Endodermal cell (in vitro differentiated cells): ENCODE measurements at regions not wholly inside any gene's neighbourhood (a gene's known extent, or its start where the extent isn't known, plus 50 kb on each side); places are given as distances from the start of the nearest gene placed in this dataset.
A peak's percentile ranks its signal among the peaks of the same experiment; 100 is the strongest.
"Not testable (repeated sequence)": the region's sequence is repeated elsewhere in the genome, so short reads cannot be mapped to it uniquely, and the experiment has no call there.

Experiments
- DNase-seq: peaks from one replicate; pipeline ENCODE4 v3.0.0-alpha.2; 2017
- H3K27ac ChIP-seq: 2 replicates; pipeline ENCODE4 v1.5.1; 2013; ENCODE audit warnings: mild to moderate bottlenecking, low read depth, low read length, moderate library complexity
- H3K27me3 ChIP-seq: 2 replicates; pipeline ENCODE4 v1.6.1; 2013; ENCODE audit warnings: mild to moderate bottlenecking, low read length, moderate library complexity; ENCODE audit not compliant: insufficient read depth, control insufficient read depth, poor library complexity, severe bottlenecking
- H3K36me3 ChIP-seq: 2 replicates; pipeline ENCODE4 v1.7.0; 2013; ENCODE audit warnings: mild to moderate bottlenecking, low read length, moderate library complexity; ENCODE audit not compliant: control insufficient read depth, insufficient read depth
- H3K4me1 ChIP-seq: one replicate; pipeline ENCODE4 v1.7.0; 2013; ENCODE audit warnings: low read length; ENCODE audit not compliant: control insufficient read depth, insufficient read depth
- H3K4me3 ChIP-seq: 2 replicates; pipeline ENCODE4 v1.5.1; 2013; ENCODE audit warnings: mild to moderate bottlenecking, low read length, moderate library complexity
- H3K9ac ChIP-seq: 2 replicates; pipeline ENCODE4 v1.6.1; 2013; ENCODE audit warnings: mild to moderate bottlenecking, low read length, moderate library complexity; ENCODE audit not compliant: poor library complexity, severe bottlenecking; ENCODE audit errors: extremely low read depth
- H3K9me3 ChIP-seq: 2 replicates; pipeline ENCODE4 v1.6.1; 2013; ENCODE audit warnings: mild to moderate bottlenecking, low read length, moderate library complexity; ENCODE audit not compliant: control insufficient read depth
- H3K27ac Mint-ChIP-seq: 2 replicates; pipeline ENCODE4 v1.8.0; 2020; ENCODE audit warnings: mixed read lengths
- H3K27me3 Mint-ChIP-seq: 2 replicates; pipeline ENCODE4 v1.8.0; 2021; ENCODE audit warnings: mild to moderate bottlenecking, mixed read lengths; ENCODE audit not compliant: insufficient read depth
- H3K36me3 Mint-ChIP-seq: 2 replicates; pipeline ENCODE4 v1.8.0; 2020; ENCODE audit warnings: low read depth, mixed read lengths
- H3K4me1 Mint-ChIP-seq: 2 replicates; pipeline ENCODE4 v1.8.0; 2020; ENCODE audit warnings: mixed read lengths
- H3K4me3 Mint-ChIP-seq: 2 replicates; pipeline ENCODE4 v1.8.0; 2020; ENCODE audit warnings: mild to moderate bottlenecking, moderate library complexity, mixed read lengths
- H3K9me3 Mint-ChIP-seq: 2 replicates; pipeline ENCODE4 v1.8.0; 2020; ENCODE audit warnings: mild to moderate bottlenecking, mixed read lengths
- CTCF ChIP-seq: fragments of 200-600 bp; sonication (generic); conservative IDR thresholded peaks from 2 replicates; pipeline ENCODE4 v1.5.0; 2021; ENCODE audit warnings: antibody characterized with exemption, mild to moderate bottlenecking
- WGBS, 2 experiments: methylation state at CpG; one replicate each; pipeline versions ENCODE4 v1.1.5 to v1.1.7; 2013; ENCODE audit warnings: missing lambda C conversion rate in 2 of 2, mixed read lengths in 1 of 2; ENCODE audit not compliant: insufficient coverage in 1 of 2, insufficient read length in 1 of 2; 5-methylcytosine and 5-hydroxymethylcytosine counted together

GRCh38 chr15:84500165-84500889, 100.5 kb upstream of the ZSCAN2 start:
- H3K27ac Mint-ChIP-seq, H3K27me3 ChIP-seq, H3K36me3 Mint-ChIP-seq, H3K36me3 ChIP-seq, H3K27me3 Mint-ChIP-seq, H3K27ac ChIP-seq, H3K9me3 Mint-ChIP-seq, H3K4me1 ChIP-seq, H3K9me3 ChIP-seq, H3K4me1 Mint-ChIP-seq, H3K4me3 Mint-ChIP-seq, H3K9ac ChIP-seq, DNase-seq, H3K4me3 ChIP-seq: not testable (repeated sequence)
- WGBS, 2 experiments: no CpG with 5 or more reads among the region's 60 CpGs

GRCh38 chr15:84503101-84503500, 97.7 kb upstream of the ZSCAN2 start:
- not testable (repeated sequence) for H3K4me1 Mint-ChIP-seq, H3K27me3 Mint-ChIP-seq, H3K9ac ChIP-seq, H3K9me3 ChIP-seq, H3K36me3 Mint-ChIP-seq, DNase-seq, H3K4me3 ChIP-seq, H3K36me3 ChIP-seq, H3K9me3 Mint-ChIP-seq, H3K4me3 Mint-ChIP-seq, H3K4me1 ChIP-seq, H3K27ac ChIP-seq, H3K27me3 ChIP-seq, H3K27ac Mint-ChIP-seq
- no CpG with 5 or more reads among the region's 17 CpGs for WGBS, 2 experiments

GRCh38 chr15:84505552-84505951, 95.3 kb upstream of the ZSCAN2 start:
- WGBS, 2 experiments: no CpG with 5 or more reads among the region's 4 CpGs
- not testable (repeated sequence) for DNase-seq, H3K4me1 ChIP-seq, H3K4me1 Mint-ChIP-seq, H3K9me3 ChIP-seq, H3K27ac Mint-ChIP-seq, H3K36me3 ChIP-seq, H3K27me3 ChIP-seq, H3K27ac ChIP-seq, H3K4me3 Mint-ChIP-seq, H3K36me3 Mint-ChIP-seq, H3K27me3 Mint-ChIP-seq, H3K4me3 ChIP-seq, H3K9me3 Mint-ChIP-seq, H3K9ac ChIP-seq
- TF ChIP-seq CTCF: peak; percentile 58

- H3K4me3 ChIP-seq, H3K4me3 Mint-ChIP-seq, H3K27me3 Mint-ChIP-seq, H3K27ac ChIP-seq, H3K36me3 ChIP-seq, H3K4me1 Mint-ChIP-seq, H3K27ac Mint-ChIP-seq, H3K4me1 ChIP-seq, H3K36me3 Mint-ChIP-seq, H3K9me3 ChIP-seq, H3K27me3 ChIP-seq, DNase-seq, H3K9ac ChIP-seq, H3K9me3 Mint-ChIP-seq: not testable (repeated sequence)
- WGBS, 2 experiments: no CpG with 5 or more reads among the region's 9 CpGs
These were observed 88.5 kb upstream of the ZSCAN2 start for GRCh38 chr15:84512324-84512723.

- WGBS, 2 experiments: 93% methylated on average over 1 of the region's 6 CpGs; no CpG with 5 or more reads in 1 of the 2 experiments
- H3K4me3 Mint-ChIP-seq: not testable (repeated sequence)
These were observed 84.0 kb upstream of the ZSCAN2 start for GRCh38 chr15:84516773-84517172.

GRCh38 chr15:84525491-84526344, 75.1 kb upstream of the ZSCAN2 start:
- H3K27ac Mint-ChIP-seq, H3K27me3 Mint-ChIP-seq, H3K9me3 ChIP-seq, DNase-seq, H3K27me3 ChIP-seq, H3K4me3 Mint-ChIP-seq, H3K4me1 Mint-ChIP-seq, H3K36me3 Mint-ChIP-seq, H3K27ac ChIP-seq, H3K36me3 ChIP-seq, H3K4me1 ChIP-seq, H3K9me3 Mint-ChIP-seq, H3K9ac ChIP-seq, H3K4me3 ChIP-seq: not testable (repeated sequence)
- no CpG with 5 or more reads among the region's 2 CpGs for WGBS, 2 experiments

More at GRCh38 chr15:84516773-84517172, 84.0 kb upstream of the ZSCAN2 start:
- H3K27ac Mint-ChIP-seq, H3K9ac ChIP-seq, H3K36me3 ChIP-seq, H3K4me1 Mint-ChIP-seq, H3K27ac ChIP-seq, H3K9me3 Mint-ChIP-seq, H3K4me3 ChIP-seq, H3K9me3 ChIP-seq, H3K36me3 Mint-ChIP-seq, H3K4me1 ChIP-seq, H3K27me3 Mint-ChIP-seq, H3K27me3 ChIP-seq: not testable (repeated sequence)
- peak; percentile 65 for DNase-seq
